Osteocyte (in vitro differentiated cells): ENCODE measurements at regions not wholly inside any gene's neighbourhood (a gene's known extent, or its start where the extent isn't known, plus 50 kb on each side); places are given as distances from the start of the nearest gene placed in this dataset.

Experiments used
- DNase-seq: peaks from one replicate; pipeline ENCODE4 v3.0.0; 2021; ENCODE audit warnings: mixed read lengths; ENCODE audit not compliant: unreplicated experiment; ENCODE audit errors: extremely low spot score
- H3K27ac Mint-ChIP-seq: one replicate; pipeline ENCODE4 v1.8.0; 2021; ENCODE audit warnings: mild to moderate bottlenecking, mixed read lengths; ENCODE audit not compliant: unreplicated experiment
- H3K27me3 Mint-ChIP-seq: one replicate; pipeline ENCODE4 v1.8.0; 2021; ENCODE audit warnings: mixed read lengths; ENCODE audit not compliant: unreplicated experiment
- H3K36me3 Mint-ChIP-seq: one replicate; pipeline ENCODE4 v1.8.0; 2021; ENCODE audit warnings: mixed read lengths; ENCODE audit not compliant: unreplicated experiment
- H3K4me1 Mint-ChIP-seq: one replicate; pipeline ENCODE4 v1.8.0; 2021; ENCODE audit warnings: mixed read lengths; ENCODE audit not compliant: unreplicated experiment
- H3K4me3 Mint-ChIP-seq: one replicate; pipeline ENCODE4 v1.8.0; 2021; ENCODE audit warnings: mild to moderate bottlenecking, moderate library complexity, mixed read lengths; ENCODE audit not compliant: unreplicated experiment
- H3K9me3 Mint-ChIP-seq: one replicate; pipeline ENCODE4 v1.8.0; 2021; ENCODE audit warnings: mixed read lengths; ENCODE audit not compliant: unreplicated experiment
- CTCF ChIP-seq: fragments of 200-600 bp; sonication (generic); IDR thresholded peaks from 2 replicates; pipeline ENCODE4 v1.5.0; 2021; ENCODE audit warnings: antibody characterized with exemption, mild to moderate bottlenecking, moderate library complexity

DNA sequence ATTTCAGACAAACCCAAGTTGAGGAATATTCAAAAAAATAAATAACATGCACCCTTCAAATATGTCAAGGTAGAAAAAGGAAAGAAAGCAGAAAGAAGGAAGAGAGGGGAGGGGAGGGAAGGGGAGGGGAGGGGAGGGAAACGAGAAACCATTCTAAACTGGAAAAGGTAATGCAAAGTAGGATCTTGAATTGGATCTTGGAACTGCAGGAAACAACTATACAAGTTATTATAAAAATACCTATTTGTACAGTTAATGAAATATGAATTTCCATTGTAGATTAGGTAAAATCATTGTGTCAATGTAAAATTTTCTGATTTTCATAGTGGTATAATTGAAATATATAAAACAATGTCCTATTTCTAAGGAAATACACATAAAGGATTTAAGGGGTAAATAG, 668.4 kb downstream of the FAT4 start:
- H3K4me3 Mint-ChIP-seq, result no peak overlapping the region
- no peak for TF ChIP-seq CTCF
- DNase-seq, result no peak
- no peaks in the 10 kb centered on the region for H3K9me3 Mint-ChIP-seq
- peaks cover 7% of the 10 kb centered on the region for H3K27me3 Mint-ChIP-seq
- H3K27ac Mint-ChIP-seq, result no peak overlapping the region
- H3K4me1 Mint-ChIP-seq, result peaks cover 5% of the 10 kb centered on the region
- no peaks in the 10 kb centered on the region for H3K36me3 Mint-ChIP-seq

DNA sequence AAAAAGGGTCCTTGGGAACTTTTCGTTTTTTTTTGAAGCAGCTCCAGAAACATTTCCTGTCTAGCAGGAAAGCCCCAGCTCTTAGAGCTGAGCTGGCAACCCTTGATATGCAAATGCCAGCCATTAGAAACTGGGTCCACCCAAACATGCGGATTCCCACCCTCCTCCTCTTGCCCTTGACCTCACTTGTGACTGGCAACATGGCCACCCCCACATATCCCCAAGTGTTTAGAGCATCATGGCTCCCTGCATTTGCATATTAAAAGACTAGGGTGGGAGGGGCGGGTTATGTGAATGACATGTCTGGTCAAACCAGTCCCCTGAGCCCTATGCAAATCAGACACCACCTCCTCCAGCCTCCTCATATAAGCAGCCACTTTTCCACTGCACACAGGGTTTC, 671.1 kb downstream of the FAT4 start:
- no peak for DNase-seq
- no peak overlapping the region for H3K4me3 Mint-ChIP-seq
- peaks cover 6% of the 10 kb centered on the region for H3K27me3 Mint-ChIP-seq
- no peaks in the 10 kb centered on the region for H3K36me3 Mint-ChIP-seq
- no peaks in the 10 kb centered on the region for H3K9me3 Mint-ChIP-seq
- TF ChIP-seq CTCF, result no peak
- H3K4me1 Mint-ChIP-seq, result peaks cover 8% of the 10 kb centered on the region
- H3K27ac Mint-ChIP-seq, result no peak overlapping the region

- H3K9me3 Mint-ChIP-seq, result no peaks in the 10 kb centered on the region
- H3K27me3 Mint-ChIP-seq, result peaks cover 2% of the 10 kb centered on the region
- DNase-seq, result no peak
- no peak overlapping the region for H3K27ac Mint-ChIP-seq
- no peak for TF ChIP-seq CTCF
- H3K4me3 Mint-ChIP-seq, result no peak overlapping the region
- H3K4me1 Mint-ChIP-seq, result peaks cover 8% of the 10 kb centered on the region
- H3K36me3 Mint-ChIP-seq, result no peaks in the 10 kb centered on the region
These were observed 671.6 kb downstream of the FAT4 start for GRCh38 chr4:125986307-125986706.

DNA sequence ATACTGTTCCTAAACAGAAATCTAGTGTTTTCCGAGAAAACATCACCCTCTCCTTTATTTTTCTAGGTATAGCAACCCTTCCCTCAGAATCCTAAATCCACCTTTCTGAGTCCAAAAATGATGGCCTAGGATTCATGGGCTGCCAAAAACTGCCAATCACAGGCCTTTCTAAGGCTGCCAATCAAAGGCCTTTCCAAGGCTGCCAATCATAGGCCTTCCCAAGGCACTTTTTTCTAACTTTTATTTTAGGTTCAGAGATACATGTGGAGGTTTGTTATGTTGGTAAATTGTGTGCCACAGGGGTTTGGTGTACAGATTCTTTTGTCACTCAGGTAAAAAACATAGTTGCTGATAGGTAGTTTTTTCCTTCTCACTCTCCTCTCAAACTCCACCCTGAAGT, 673.7 kb downstream of the FAT4 start:
- Mint-ChIP-seq H3K27ac (no peak overlapping the region), H3K4me1 (peaks cover 8% of the 10 kb centered on the region), H3K27me3 (no peaks in the 10 kb centered on the region), H3K9me3 (no peaks in the 10 kb centered on the region), H3K4me3 (no peak overlapping the region), H3K36me3 (no peaks in the 10 kb centered on the region)
- no peak for DNase-seq
- no peak for TF ChIP-seq CTCF

DNA sequence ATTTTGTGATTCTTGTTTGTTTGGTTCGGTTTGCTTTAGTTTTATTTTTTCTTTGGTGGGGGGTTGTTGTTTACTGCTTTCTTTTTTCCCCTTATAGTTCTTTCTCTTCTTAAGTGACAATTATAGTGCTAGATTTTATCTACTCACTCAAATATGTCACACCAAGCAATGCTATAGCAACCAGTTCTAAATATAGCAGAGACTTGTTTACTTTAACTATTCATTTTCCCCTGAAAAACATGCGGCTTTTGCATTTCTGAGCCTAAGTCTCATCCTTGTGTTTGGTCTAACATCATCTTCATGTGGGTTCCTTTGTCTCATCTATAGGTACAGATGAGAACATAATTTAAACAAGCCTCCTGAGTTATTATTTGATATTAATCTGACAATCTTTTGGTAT, 676.6 kb downstream of the FAT4 start:
- Mint-ChIP-seq H3K36me3 (no peaks in the 10 kb centered on the region), H3K4me3 (no peak overlapping the region), H3K9me3 (no peaks in the 10 kb centered on the region), H3K27ac (no peak overlapping the region), H3K4me1 (peaks cover 2% of the 10 kb centered on the region), H3K27me3 (peaks cover 6% of the 10 kb centered on the region)
- DNase-seq, result no peak
- TF ChIP-seq CTCF, result no peak
